CD4-positive, CD25-positive, alpha-beta regulatory T cell (primary cell): ENCODE measurements at regions not wholly inside any gene's neighbourhood (a gene's known extent, or its start where the extent isn't known, plus 50 kb on each side); places are given as distances from the start of the nearest gene placed in this dataset.

Source experiments
- ATAC-seq, 2 donors: fragments of 150-1000 bp; cut with Tn5 transposase; one replicate each; pipeline ENCODE4 v1.10.0; 2021; ENCODE audit warnings: low read depth in 2 of 2, moderate number of reproducible peaks in 2 of 2, moderate library complexity in 1 of 2
- DNase-seq, 3 donors: peaks; one replicate each; pipeline versions ENCODE4 v3.0.0 to v3.0.0-alpha.2; 2012 to 2022; ENCODE audit warnings: mixed read lengths in 1 of 3
- H3K27ac ChIP-seq: one replicate; pipeline ENCODE4 v1.7.0; 2013; ENCODE audit warnings: mild to moderate bottlenecking, low read length; ENCODE audit not compliant: insufficient read depth, poor library complexity, severe bottlenecking
- H3K27me3 ChIP-seq: one replicate; pipeline ENCODE4 v1.7.0; 2013; ENCODE audit warnings: low read length; ENCODE audit not compliant: control insufficient read depth, insufficient read depth
- H3K36me3 ChIP-seq: one replicate; pipeline ENCODE4 v1.7.0; 2013; ENCODE audit warnings: mild to moderate bottlenecking, low read length, moderate library complexity; ENCODE audit not compliant: control insufficient read depth, insufficient read depth
- H3K4me1 ChIP-seq: 2 replicates; pipeline ENCODE4 v1.7.0; 2013; ENCODE audit warnings: mild to moderate bottlenecking, low read length; ENCODE audit not compliant: insufficient read depth, control insufficient read depth, poor library complexity, severe bottlenecking
- H3K4me3 ChIP-seq: one replicate; pipeline ENCODE4 v1.7.0; 2013; ENCODE audit warnings: low read depth, mild to moderate bottlenecking, low read length, moderate library complexity
- H3K9me3 ChIP-seq, 2 experiments: 1 replicate in 1 of 2; 2 replicates in 1 of 2; pipeline ENCODE4 v1.7.0; 2013; ENCODE audit warnings: low read length in 2 of 2, mild to moderate bottlenecking in 1 of 2, moderate library complexity in 1 of 2; ENCODE audit not compliant: control insufficient read depth in 2 of 2
- H3K27ac Mint-ChIP-seq, 3 donors: one replicate each; pipeline ENCODE4 v1.8.0; 2020 to 2022; ENCODE audit warnings: mild to moderate bottlenecking in 3 of 3, mixed read lengths in 3 of 3, moderate library complexity in 2 of 3
- H3K27me3 Mint-ChIP-seq: one replicate; pipeline ENCODE4 v1.8.0; 2022; ENCODE audit warnings: mild to moderate bottlenecking, mixed read lengths
- H3K36me3 Mint-ChIP-seq: one replicate; pipeline ENCODE4 v1.8.0; 2020; ENCODE audit warnings: mixed read lengths
- H3K4me1 Mint-ChIP-seq, 4 donors: one replicate each; pipeline ENCODE4 v1.8.0; 2020 to 2022; ENCODE audit warnings: mixed read lengths in 4 of 4, mild to moderate bottlenecking in 1 of 4
- H3K4me3 Mint-ChIP-seq, 4 donors: one replicate each; pipeline ENCODE4 v1.8.0; 2020 to 2022; ENCODE audit warnings: mild to moderate bottlenecking in 4 of 4, mixed read lengths in 4 of 4, moderate library complexity in 3 of 4
- H3K9me3 Mint-ChIP-seq, 7 donors: one replicate each; pipeline ENCODE4 v1.8.0; 2020 to 2022; ENCODE audit warnings: mixed read lengths in 7 of 7, mild to moderate bottlenecking in 3 of 7, moderate library complexity in 2 of 7

DNA sequence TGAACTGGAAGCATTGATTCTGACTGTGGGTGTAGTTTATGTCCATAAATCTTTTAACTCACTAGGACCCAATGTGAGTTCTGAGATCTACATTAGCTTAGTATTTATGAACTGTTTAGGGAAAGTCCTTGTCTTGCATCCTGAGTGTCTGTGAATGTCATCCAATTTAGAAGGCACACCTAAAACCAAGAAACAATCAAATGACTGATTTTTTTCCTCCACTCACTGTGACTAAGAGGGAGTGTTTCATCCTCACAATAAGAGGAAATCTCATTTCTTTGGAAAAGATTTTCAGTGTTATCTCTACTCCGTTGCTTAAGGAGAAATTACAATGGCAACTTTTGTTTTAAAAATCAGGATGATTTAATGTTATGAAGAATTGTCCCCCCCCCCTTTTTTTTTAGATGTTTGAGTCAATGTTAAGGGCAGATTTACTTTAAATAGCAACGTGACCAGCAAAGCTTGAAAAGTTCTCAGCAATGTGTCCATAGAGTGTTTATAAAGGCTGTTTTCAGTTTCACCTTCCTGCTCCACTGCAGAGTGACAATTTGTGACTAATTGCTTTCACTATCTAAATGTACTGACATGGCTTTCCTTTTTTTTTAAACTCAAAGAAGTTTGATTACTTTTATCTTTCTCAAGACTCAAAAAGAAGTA lies 173.0 kb downstream of the SPCS3 start:
- DNase-seq (no peak), ATAC-seq (no peak)
- H3K27me3 ChIP-seq = no peaks in the 10 kb centered on the region
- no peak overlapping the region for H3K4me3 ChIP-seq
- Mint-ChIP-seq H3K36me3 (no peaks in the 10 kb centered on the region), H3K27me3 (no peaks in the 10 kb centered on the region), H3K4me3 (no peak overlapping the region), H3K9me3 (peaks cover 0 to 7% (median 2%) of the 10 kb centered on the region in 7 donors), H3K4me1 (no peaks in the 10 kb centered on the region), H3K27ac (no peak overlapping the region)
- H3K36me3 ChIP-seq = no peaks in the 10 kb centered on the region
- no peaks in the 10 kb centered on the region for H3K4me1 ChIP-seq
- no peak overlapping the region for H3K27ac ChIP-seq
- H3K9me3 ChIP-seq = no peaks in the 10 kb centered on the region

DNA sequence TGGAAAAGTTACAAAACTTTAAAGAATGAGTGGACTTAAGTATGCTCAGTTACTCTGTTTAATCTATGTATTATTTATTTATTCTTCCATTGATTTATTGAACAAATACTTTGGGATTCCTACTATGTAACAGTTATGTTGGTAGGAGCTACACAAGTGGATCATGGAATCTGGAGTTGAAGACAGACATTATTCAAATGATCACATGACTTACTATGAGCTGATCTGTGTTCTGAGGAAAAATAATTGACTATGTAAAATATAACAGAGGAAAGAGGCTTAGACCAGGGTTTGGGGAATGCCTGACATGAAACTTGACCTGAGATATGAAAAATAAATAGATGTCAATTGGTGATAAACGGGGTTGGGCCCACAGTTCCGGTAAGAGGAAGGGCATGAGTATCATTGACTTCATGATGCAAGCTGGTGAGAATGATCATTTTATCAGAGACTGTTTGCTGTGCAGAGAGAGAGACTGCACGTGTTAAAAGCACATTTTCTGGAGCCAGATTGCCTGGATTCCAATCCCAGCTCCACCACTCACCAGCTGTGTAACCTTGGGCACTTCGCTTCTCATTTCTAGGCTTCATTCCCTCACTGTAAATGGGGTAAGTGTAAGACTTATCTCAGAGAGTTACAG lies 179.0 kb downstream of the SPCS3 start:
- DNase-seq = no peak
- Mint-ChIP-seq H3K4me3 (no peak overlapping the region), H3K4me1 (no peaks in the 10 kb centered on the region), H3K36me3 (no peaks in the 10 kb centered on the region), H3K27ac (no peak overlapping the region), H3K9me3 (peaks cover 0 to 7% (median 2%) of the 10 kb centered on the region in 7 donors), H3K27me3 (no peaks in the 10 kb centered on the region)
- no peak overlapping the region for H3K27ac ChIP-seq
- no peaks in the 10 kb centered on the region for H3K9me3 ChIP-seq
- no peak for ATAC-seq
- H3K4me3 ChIP-seq = no peak overlapping the region
- H3K4me1 ChIP-seq = no peaks in the 10 kb centered on the region
- no peaks in the 10 kb centered on the region for H3K27me3 ChIP-seq
- no peaks in the 10 kb centered on the region for H3K36me3 ChIP-seq

DNA sequence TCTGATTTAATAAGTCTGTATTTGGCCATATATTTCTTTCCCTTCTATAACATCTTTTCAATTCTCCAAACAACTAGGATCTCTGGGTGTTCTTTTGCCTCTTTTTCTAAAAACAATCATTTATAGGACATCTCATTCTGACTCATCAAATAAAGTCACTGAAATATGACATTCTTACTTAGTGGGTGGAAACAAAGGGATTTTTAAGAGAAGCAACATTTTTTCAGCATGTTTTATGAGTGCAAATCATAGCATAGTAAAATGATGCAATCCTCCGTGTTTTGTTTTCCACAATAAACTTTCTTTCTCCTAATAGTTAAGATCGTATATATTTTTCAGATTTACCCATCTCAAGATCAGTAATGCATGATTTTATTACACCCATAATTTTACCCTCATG lies 179.8 kb downstream of the SPCS3 start:
- H3K27ac Mint-ChIP-seq = no peak overlapping the region
- H3K27ac ChIP-seq = no peak overlapping the region
- no peaks in the 10 kb centered on the region for H3K4me1 ChIP-seq
- H3K27me3 Mint-ChIP-seq = no peaks in the 10 kb centered on the region
- peaks cover 2 to 7% (median 2%) of the 10 kb centered on the region in 7 donors for H3K9me3 Mint-ChIP-seq
- no peaks in the 10 kb centered on the region for H3K36me3 Mint-ChIP-seq
- H3K4me3 ChIP-seq = no peak overlapping the region
- H3K4me3 Mint-ChIP-seq = no peak overlapping the region
- H3K27me3 ChIP-seq = no peaks in the 10 kb centered on the region
- H3K36me3 ChIP-seq = no peaks in the 10 kb centered on the region
- DNase-seq = no peak
- no peak for ATAC-seq
- H3K9me3 ChIP-seq = no peaks in the 10 kb centered on the region
- H3K4me1 Mint-ChIP-seq = no peaks in the 10 kb centered on the region

- H3K4me3 ChIP-seq = no peak overlapping the region
Observed at GRCh38 chr4:176500894-176501293, 181.1 kb downstream of the SPCS3 start.

GRCh38 chr4:176504118-176504517 lies 184.4 kb downstream of the SPCS3 start:
- no peaks in the 10 kb centered on the region for H3K36me3 ChIP-seq
- H3K9me3 Mint-ChIP-seq = peaks cover 0 to 6% (median 4%) of the 10 kb centered on the region in 7 donors
- ATAC-seq (no peak), DNase-seq (no peak)
- H3K27me3 Mint-ChIP-seq = no peaks in the 10 kb centered on the region
- no peak overlapping the region for H3K4me3 Mint-ChIP-seq
- H3K4me1 ChIP-seq = no peaks in the 10 kb centered on the region
- no peak overlapping the region for H3K4me3 ChIP-seq
- H3K9me3 ChIP-seq = no peaks in the 10 kb centered on the region
- H3K36me3 Mint-ChIP-seq = no peaks in the 10 kb centered on the region
- no peaks in the 10 kb centered on the region for H3K27me3 ChIP-seq
- H3K4me1 Mint-ChIP-seq = no peaks in the 10 kb centered on the region
- no peak overlapping the region for H3K27ac ChIP-seq
- no peak overlapping the region for H3K27ac Mint-ChIP-seq

More at GRCh38 chr4:176500894-176501293, 181.1 kb downstream of the SPCS3 start:
- Histone ChIP-seq H3K27me3 (no peaks in the 10 kb centered on the region), H3K9me3 (no peaks in the 10 kb centered on the region), H3K27ac (no peak overlapping the region), H3K4me1 (no peaks in the 10 kb centered on the region), H3K36me3 (no peaks in the 10 kb centered on the region)
- DNase-seq (no peak), ATAC-seq (no peak)
- Mint-ChIP-seq H3K4me3 (no peak overlapping the region), H3K9me3 (peaks cover 0 to 9% (median 2%) of the 10 kb centered on the region in 7 donors), H3K27ac (no peak overlapping the region), H3K4me1 (no peaks in the 10 kb centered on the region), H3K36me3 (no peaks in the 10 kb centered on the region), H3K27me3 (no peaks in the 10 kb centered on the region)

DNA sequence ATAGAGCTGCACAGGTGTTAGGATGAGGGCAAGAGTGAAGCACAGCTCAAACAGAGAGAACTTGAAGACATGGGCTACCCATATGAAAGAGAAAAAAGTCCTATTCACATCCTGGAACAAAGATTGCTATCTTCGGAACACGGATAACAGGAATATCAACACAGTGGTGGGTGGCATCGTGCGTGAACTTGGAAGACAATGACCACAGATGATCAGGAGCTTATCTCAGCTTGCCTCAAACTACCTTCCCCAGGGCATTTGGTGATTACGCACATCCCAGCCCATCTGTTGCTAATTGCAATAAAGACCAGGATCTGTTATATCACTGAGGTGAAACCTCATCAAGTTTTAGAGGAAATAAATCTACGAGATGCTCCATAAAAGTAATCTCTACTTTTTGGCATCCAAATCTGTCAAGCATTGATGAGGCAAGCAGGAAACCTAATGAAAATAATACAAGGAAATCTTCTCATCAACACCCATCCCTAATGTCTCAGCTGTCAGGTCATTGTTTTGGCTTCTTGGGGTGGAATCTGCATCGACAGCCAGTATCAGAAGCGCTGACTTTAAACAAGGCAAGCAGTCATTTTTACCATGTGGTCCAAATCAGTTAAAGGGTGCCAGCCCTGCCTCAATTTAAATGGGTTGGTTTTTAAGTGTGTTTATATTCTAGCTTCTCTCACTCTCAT lies 188.2 kb downstream of the SPCS3 start:
- no peaks in the 10 kb centered on the region for H3K9me3 ChIP-seq
- H3K9me3 Mint-ChIP-seq = peaks cover 0 to 11% (median 4%) of the 10 kb centered on the region in 7 donors
- no peaks in the 10 kb centered on the region for H3K27me3 ChIP-seq
- no peak overlapping the region for H3K27ac Mint-ChIP-seq
- no peak overlapping the region for H3K4me3 ChIP-seq
- H3K27me3 Mint-ChIP-seq = no peaks in the 10 kb centered on the region
- H3K4me1 Mint-ChIP-seq = no peaks in the 10 kb centered on the region
- H3K4me3 Mint-ChIP-seq = no peak overlapping the region
- no peak for ATAC-seq
- no peaks in the 10 kb centered on the region for H3K4me1 ChIP-seq
- no peak overlapping the region for H3K27ac ChIP-seq
- H3K36me3 Mint-ChIP-seq = no peaks in the 10 kb centered on the region
- DNase-seq = no peak
- no peaks in the 10 kb centered on the region for H3K36me3 ChIP-seq

DNA sequence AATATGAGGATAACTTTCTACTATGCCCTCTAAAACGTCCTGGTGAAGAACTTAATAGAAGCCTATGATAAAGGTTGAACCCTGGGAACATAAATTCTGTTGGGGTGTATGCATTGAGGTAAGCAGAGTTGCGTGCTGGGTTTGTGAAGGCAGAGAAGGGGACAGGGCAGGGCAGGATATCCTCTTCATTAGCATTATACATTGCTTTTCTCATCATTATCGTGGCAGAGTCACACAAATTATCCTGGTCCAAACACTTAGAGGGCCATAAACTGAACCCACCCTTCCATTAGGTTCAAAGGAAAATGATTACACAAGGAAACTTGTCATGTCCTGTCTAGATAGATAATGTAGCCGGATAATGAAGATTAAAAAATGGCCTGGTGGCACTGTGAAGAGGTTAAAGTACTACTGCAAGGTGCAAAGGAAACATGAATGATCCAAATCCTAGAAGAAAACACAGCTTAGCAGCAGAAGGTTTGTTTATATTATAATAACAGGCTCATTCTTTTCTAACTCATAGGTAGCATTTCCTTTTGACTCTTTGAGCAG lies 189.1 kb downstream of the SPCS3 start:
- Histone ChIP-seq H3K27me3 (no peaks in the 10 kb centered on the region), H3K9me3 (no peaks in the 10 kb centered on the region), H3K36me3 (no peaks in the 10 kb centered on the region), H3K4me3 (no peak overlapping the region), H3K27ac (no peak overlapping the region), H3K4me1 (no peaks in the 10 kb centered on the region)
- Mint-ChIP-seq H3K4me3 (no peak overlapping the region), H3K36me3 (no peaks in the 10 kb centered on the region), H3K27me3 (no peaks in the 10 kb centered on the region), H3K27ac (no peak overlapping the region), H3K4me1 (no peaks in the 10 kb centered on the region), H3K9me3 (peaks cover 0 to 11% (median 4%) of the 10 kb centered on the region in 7 donors)
- DNase-seq (no peak), ATAC-seq (no peak)
